Transverse colon (tissue), 4 donors: ENCODE measurements at regions not wholly inside any gene's neighbourhood (a gene's known extent, or its start where the extent isn't known, plus 50 kb on each side); places are given as distances from the start of the nearest gene placed in this dataset.

ENCODE experiments used
- DNase-seq: peaks from one replicate; pipeline ENCODE4 v3.0.0-alpha.2; 2019
- H3K27ac ChIP-seq, 4 donors: fragments of 200-600 bp; sonication (generic); 2 replicates each; pipeline ENCODE4 v1.5.1; 2016 to 2018; ENCODE audit warnings: inconsistent platforms in 4 of 4
- H3K27me3 ChIP-seq: fragments of 200-600 bp; sonication (generic); 2 replicates; pipeline ENCODE4 v1.5.1; 2017; ENCODE audit warnings: inconsistent platforms
- H3K36me3 ChIP-seq, 4 donors: fragments of 200-600 bp; sonication (generic); 2 replicates each; pipeline ENCODE4 v1.5.1; 2017 to 2019; ENCODE audit warnings: inconsistent platforms in 4 of 4
- H3K4me1 ChIP-seq, 4 donors: fragments of 200-600 bp; sonication (generic); 2 replicates each; pipeline ENCODE4 v1.5.1; 2017 to 2020; ENCODE audit warnings: inconsistent platforms in 4 of 4
- H3K4me3 ChIP-seq, 4 donors: fragments of 200-600 bp; sonication (generic); 1 replicate in 1 of 4; 2 replicates in 3 of 4; pipeline versions ENCODE4 v1.5.1 to v1.6.1; 2017 to 2019; ENCODE audit warnings: inconsistent platforms in 4 of 4
- H3K9me3 ChIP-seq, 2 donors: fragments of 200-600 bp; sonication (generic); 2 replicates each; pipeline ENCODE4 v1.5.1; 2017 to 2019; ENCODE audit warnings: inconsistent platforms in 2 of 2
- CTCF ChIP-seq, 5 experiments: fragments of 200-600 bp in 3 of 5; fragments of 450-650 bp in 2 of 5; sonication (generic) in 3 of 5; IDR thresholded peaks; 1 replicate in 2 of 5; 2 replicates in 3 of 5; pipeline ENCODE4 v1.5.1; 2016 to 2017; ENCODE audit warnings: antibody characterized with exemption in 5 of 5, inconsistent platforms in 3 of 5, mild to moderate bottlenecking in 2 of 5, moderate library complexity in 1 of 5
- EP300 ChIP-seq: sonication (generic); formaldehyde crosslinking; IDR thresholded peaks from one replicate; pipeline ENCODE4 v1.6.1; 2017; ENCODE audit warnings: antibody characterized with exemption, low read depth
- POLR2A ChIP-seq: fragments of 450-650 bp; IDR thresholded peaks from one replicate; pipeline ENCODE4 v1.6.1; 2016; ENCODE audit warnings: antibody characterized with exemption, mild to moderate bottlenecking, moderate library complexity
- POLR2AphosphoS5 ChIP-seq, 3 donors: sonication (generic); formaldehyde crosslinking; IDR thresholded peaks; one replicate each; pipeline ENCODE4 v1.6.1; 2016; ENCODE audit warnings: antibody characterized with exemption in 3 of 3
- WGBS, 2 donors: methylation state at CpG; one replicate each; pipeline ENCODE4 v1.1.5; 2018; ENCODE audit warnings: low coverage in 1 of 2; 5-methylcytosine and 5-hydroxymethylcytosine counted together
- in situ Hi-C, 4 donors: fragments of 200-750 bp; cut with MboI; loops; one replicate each; pipeline versions ENCODE4 v1.15.0 to v1.15.1; 2017; ENCODE audit warnings: low sequenced_read_pairs in 3 of 4, low pct_ligation_motif_present in 1 of 4, low pct_unique_long_range_greater_than_20kb in 1 of 4
- intact Hi-C: fragments of 100-400 bp; cut with DNase I; formaldehyde crosslinking; loops from one replicate; pipeline ENCODE4 v1.15.1; 2023; ENCODE audit warnings: low total_unique reads

GRCh38 chr12:75833268-75833667 is 198.3 kb downstream of the PHLDA1 start:
- intact Hi-C loops = no loop called here
- Histone ChIP-seq H3K27me3 (no peaks in the 10 kb centered on the region), H3K4me3 (no peak overlapping the region), H3K9me3 (no peaks in the 10 kb centered on the region), H3K4me1 (no peaks in the 10 kb centered on the region), H3K27ac (no peak overlapping the region), H3K36me3 (no peaks in the 10 kb centered on the region)
- DNase-seq = no peak
- WGBS, 2 donors = 64% methylated on average over 3 of the region's 3 CpGs; no CpG with 5 or more reads in 1 of the 2 donors
- no peak for TF ChIP-seq EP300
- TF ChIP-seq POLR2AphosphoS5 (IDR thresholded peaks at IDR 0.05) = no peak
- no peak for TF ChIP-seq POLR2A
- TF ChIP-seq CTCF (IDR thresholded peaks at IDR 0.05) = no peak
- in situ Hi-C loops = no loop called here

GRCh38 chr12:75831402-75831801 is 200.2 kb downstream of the PHLDA1 start:
- Histone ChIP-seq H3K9me3 (no peaks in the 10 kb centered on the region), H3K36me3 (no peaks in the 10 kb centered on the region), H3K4me1 (no peaks in the 10 kb centered on the region), H3K27ac (no peak overlapping the region), H3K4me3 (no peak overlapping the region), H3K27me3 (no peaks in the 10 kb centered on the region)
- 38 to 39% methylated on average over 2 of the region's 2 CpGs for WGBS, 2 donors
- TF ChIP-seq POLR2AphosphoS5 (IDR thresholded peaks at IDR 0.05) (no peak), EP300 (no peak), CTCF (IDR thresholded peaks at IDR 0.05) (no peak), POLR2A (no peak)
- in situ Hi-C loops (no loop called here), intact Hi-C loops (no loop called here)
- DNase-seq = no peak

- in situ Hi-C loops = no loop called here
Measured at GRCh38 chr12:75827061-75827460, 204.5 kb downstream of the PHLDA1 start.

GRCh38 chr12:75825686-75826085 is 205.9 kb downstream of the PHLDA1 start:
- DNase-seq = no peak
- no peaks in the 10 kb centered on the region for H3K9me3 ChIP-seq
- H3K27ac ChIP-seq = no peak overlapping the region
- H3K4me1 ChIP-seq = no peaks in the 10 kb centered on the region
- WGBS, 2 donors = 36 to 48% methylated on average over 4 of the region's 4 CpGs
- TF ChIP-seq EP300 (no peak), POLR2A (no peak), POLR2AphosphoS5 (IDR thresholded peaks at IDR 0.05) (no peak), CTCF (IDR thresholded peaks at IDR 0.05) (no peak)
- no peaks in the 10 kb centered on the region for H3K27me3 ChIP-seq
- in situ Hi-C loops (no loop called here), intact Hi-C loops (no loop called here)
- no peaks in the 10 kb centered on the region for H3K36me3 ChIP-seq
- no peak overlapping the region for H3K4me3 ChIP-seq

More at GRCh38 chr12:75827061-75827460, 204.5 kb downstream of the PHLDA1 start:
- Histone ChIP-seq H3K36me3 (no peaks in the 10 kb centered on the region), H3K4me1 (no peaks in the 10 kb centered on the region), H3K27ac (no peak overlapping the region), H3K27me3 (no peaks in the 10 kb centered on the region), H3K9me3 (no peaks in the 10 kb centered on the region), H3K4me3 (no peak overlapping the region)
- WGBS, 2 donors = 70 to 91% methylated on average over 2 to 3 of the region's 3 CpGs
- no peak for DNase-seq
- intact Hi-C loops = no loop called here
- TF ChIP-seq POLR2A (no peak), EP300 (no peak)

- Histone ChIP-seq H3K4me3 (no peak overlapping the region), H3K27me3 (no peaks in the 10 kb centered on the region), H3K27ac (no peak overlapping the region), H3K36me3 (no peaks in the 10 kb centered on the region), H3K9me3 (no peaks in the 10 kb centered on the region), H3K4me1 (no peaks in the 10 kb centered on the region)
- 91 to 100% methylated on average over 1 of the region's 1 CpG for WGBS, 2 donors
- in situ Hi-C loops = no loop called here
- TF ChIP-seq POLR2AphosphoS5 (IDR thresholded peaks at IDR 0.05) (no peak), EP300 (no peak), POLR2A (no peak), CTCF (IDR thresholded peaks at IDR 0.05) (no peak)
- intact Hi-C loops = no loop called here
- DNase-seq = no peak
Measured at GRCh38 chr12:75823475-75823874, 208.1 kb downstream of the PHLDA1 start.
